IMR-90 (cell line): ENCODE measurements at regions not wholly inside any gene's neighbourhood (a gene's known extent, or its start where the extent isn't known, plus 50 kb on each side); places are given as distances from the start of the nearest gene placed in this dataset.

Source experiments
- CTCF ChIP-seq: conservative IDR thresholded peaks from 2 replicates; pipeline ENCODE4 v1.5.1; 2012; ENCODE audit warnings: mild to moderate bottlenecking, low read depth, low read length, improper control_type of control experiment
- POLR2A ChIP-seq: IDR thresholded peaks from 2 replicates; pipeline ENCODE4 v1.6.1; 2012; ENCODE audit warnings: mild to moderate bottlenecking, low read depth, low read length
- RCOR1 ChIP-seq: IDR thresholded peaks from 2 replicates; pipeline ENCODE4 v1.6.1; 2012; ENCODE audit warnings: mild to moderate bottlenecking, low read length, improper control_type of control experiment; ENCODE audit not compliant: insufficient replicate concordance

- TF ChIP-seq CTCF: no peak
- no peak for TF ChIP-seq POLR2A
- TF ChIP-seq RCOR1: no peak
Measured at GRCh38 chr5:61625137-61625561, 293.1 kb downstream of the ZSWIM6 start.
